ENCODE measurements at regions not wholly inside any gene's neighbourhood (a gene's known extent, or its start where the extent isn't known, plus 50 kb on each side); places are given as distances from the start of the nearest gene placed in this dataset.
A peak's percentile ranks its signal among the peaks of the same experiment; 100 is the strongest.
"Not testable (repeated sequence)": the region's sequence is repeated elsewhere in the genome, so short reads cannot be mapped to it uniquely, and the experiment has no call there.

DNA sequence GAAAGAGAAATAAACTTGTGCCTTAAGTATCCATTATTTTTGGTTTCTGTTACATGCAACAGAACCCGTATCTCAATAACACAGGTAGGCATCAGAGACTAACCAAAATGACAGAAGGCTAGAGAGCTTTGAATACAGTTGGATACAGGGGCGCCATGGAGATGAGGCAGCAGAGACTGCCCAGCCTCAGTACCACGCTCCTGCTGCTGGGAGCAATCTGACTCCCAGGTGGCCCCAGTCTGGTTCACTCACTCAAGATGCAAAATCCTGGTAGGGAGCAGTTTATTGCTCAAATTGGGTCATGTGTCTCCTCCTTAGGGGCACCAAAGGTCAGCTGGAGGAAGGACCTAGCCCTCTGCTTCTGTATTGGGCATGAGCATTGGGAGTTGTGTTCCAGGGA, 218.9 kb downstream of the USP22 start:
- DNase-seq: no peak
- no peaks in the 10 kb centered on the region for H3K27me3 ChIP-seq (ENCODE audit: control insufficient read depth, insufficient read depth, low read length)

DNA sequence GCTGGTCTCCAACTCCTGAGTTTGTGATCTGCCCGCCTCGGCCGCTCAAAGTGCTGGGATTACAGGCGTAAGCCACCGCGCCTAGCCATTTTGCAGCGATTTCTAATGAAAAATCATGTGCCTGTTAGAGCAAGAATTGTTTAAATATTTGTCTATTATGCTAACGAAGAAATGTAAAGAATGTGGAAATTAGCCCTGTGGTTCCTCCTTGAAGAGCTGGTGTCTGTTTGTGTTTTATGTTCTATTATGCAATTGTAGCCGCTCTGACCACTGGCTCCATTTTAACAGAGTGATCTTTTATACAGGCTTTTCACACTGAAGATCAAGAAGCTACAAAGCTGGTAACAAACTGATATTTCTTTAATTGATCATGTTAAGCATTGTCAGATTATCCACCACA, 217.3 kb downstream of the USP22 start:
- no peak for DNase-seq
- H3K36me3 ChIP-seq (replicated peaks; ENCODE audit: control insufficient read depth, insufficient read depth, low read length): no peaks in the 10 kb centered on the region
- H3K27me3 ChIP-seq (ENCODE audit: control insufficient read depth, insufficient read depth, low read length): no peaks in the 10 kb centered on the region
- no peak overlapping the region for H3K4me3 ChIP-seq (ENCODE audit: insufficient read depth, low read depth, low read length)

More for the DNA sequence above, 218.9 kb downstream of the USP22 start:
- H3K4me3 ChIP-seq (ENCODE audit: insufficient read depth, low read depth, low read length): no peak overlapping the region
- no peaks in the 10 kb centered on the region for H3K36me3 ChIP-seq (replicated peaks; ENCODE audit: control insufficient read depth, insufficient read depth, low read length)

DNA sequence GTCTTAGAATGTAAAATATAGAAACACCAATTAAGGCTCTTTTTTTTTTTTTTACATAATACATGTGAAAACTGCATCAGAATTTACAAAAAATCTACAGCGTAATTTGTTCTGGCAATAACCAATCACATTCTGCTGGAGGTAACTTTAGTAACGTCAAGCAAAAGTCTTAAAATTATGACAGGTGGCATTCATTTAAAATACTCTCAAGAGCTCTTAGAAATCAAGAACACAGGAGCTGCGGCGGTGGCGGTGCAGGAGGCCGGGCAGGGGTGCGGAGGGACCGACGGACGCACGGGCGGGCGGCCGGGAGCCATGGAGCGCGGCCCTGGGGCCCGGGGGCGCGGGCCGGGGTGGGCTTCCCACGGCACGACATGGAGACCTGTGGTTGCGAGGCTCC, 202.4 kb downstream of the USP22 start:
- H3K4me3 ChIP-seq (ENCODE audit: insufficient read depth, low read depth, low read length); H3K36me3 ChIP-seq (replicated peaks; ENCODE audit: control insufficient read depth, insufficient read depth, low read length); DNase-seq: not testable (repeated sequence)
- H3K27me3 ChIP-seq (ENCODE audit: control insufficient read depth, insufficient read depth, low read length): peaks cover 14% of the 10 kb centered on the region

DNA sequence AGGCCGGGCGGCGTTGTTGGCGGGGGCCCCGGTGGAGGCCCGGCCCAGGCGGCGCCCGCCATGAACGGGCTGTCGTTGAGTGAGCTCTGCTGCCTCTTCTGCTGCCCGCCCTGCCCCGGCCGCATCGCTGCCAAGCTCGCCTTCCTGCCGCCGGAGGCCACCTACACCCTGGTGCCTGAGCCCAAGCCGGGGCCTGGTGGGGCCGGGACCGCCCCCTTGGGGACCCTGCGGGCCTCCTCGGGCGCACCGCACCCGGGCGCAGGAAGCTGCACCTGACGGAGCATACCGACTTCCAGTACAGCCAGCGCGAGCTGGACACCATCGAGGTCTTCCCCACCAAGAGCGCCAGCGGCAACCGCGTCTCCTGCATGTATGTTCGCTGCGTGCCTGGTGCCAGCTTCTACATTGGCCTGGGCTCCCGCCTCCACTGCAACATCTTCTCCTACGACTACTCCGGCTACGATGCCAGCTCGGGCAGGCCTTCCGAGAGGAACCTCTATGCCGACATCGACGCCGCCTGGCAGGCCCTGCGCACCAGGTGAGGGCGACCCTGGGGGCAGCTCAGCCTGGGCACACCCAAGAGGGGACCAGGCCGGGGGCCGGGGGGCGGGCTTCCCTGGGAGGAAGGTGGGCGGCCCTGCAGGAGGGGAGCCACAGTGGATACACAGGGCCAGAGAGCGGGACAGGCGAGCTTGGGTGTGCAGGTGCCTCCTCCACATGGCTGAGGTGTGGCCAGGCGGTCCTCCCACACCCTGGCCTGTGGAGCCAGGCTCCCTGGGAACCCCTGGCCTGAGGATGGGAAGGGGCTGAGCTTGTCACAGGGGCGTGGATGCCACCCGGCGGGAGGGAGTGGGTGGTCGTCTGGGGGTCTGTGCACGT, 201.6 kb downstream of the USP22 start:
- DNase-seq; H3K4me3 ChIP-seq (ENCODE audit: insufficient read depth, low read depth, low read length); H3K36me3 ChIP-seq (replicated peaks; ENCODE audit: control insufficient read depth, insufficient read depth, low read length): not testable (repeated sequence)
- H3K27me3 ChIP-seq (ENCODE audit: control insufficient read depth, insufficient read depth, low read length): peaks cover 14% of the 10 kb centered on the region

DNA sequence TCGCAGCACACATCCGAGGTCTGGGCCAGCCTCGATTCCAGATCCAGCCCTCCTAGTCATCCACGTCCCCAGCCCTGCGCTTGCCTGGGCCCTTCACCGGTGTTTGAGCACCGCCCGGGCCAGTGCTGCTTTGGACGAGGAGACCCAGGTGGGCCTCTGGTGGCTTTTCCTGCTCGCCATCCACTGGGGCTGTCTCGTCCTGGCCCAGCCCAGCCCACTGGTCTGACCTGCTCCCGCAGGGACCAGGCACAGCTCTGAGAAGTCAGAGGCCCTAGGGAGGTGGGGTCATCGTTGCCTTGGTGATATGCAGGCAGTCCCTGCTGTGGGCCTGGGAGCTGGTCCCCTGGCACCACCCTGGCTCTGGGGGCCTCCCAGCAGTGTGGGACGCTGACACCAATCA, 200.8 kb downstream of the USP22 start:
- peaks cover 14% of the 10 kb centered on the region for H3K27me3 ChIP-seq (ENCODE audit: control insufficient read depth, insufficient read depth, low read length)
- not testable (repeated sequence) for DNase-seq; H3K36me3 ChIP-seq (replicated peaks; ENCODE audit: control insufficient read depth, insufficient read depth, low read length); H3K4me3 ChIP-seq (ENCODE audit: insufficient read depth, low read depth, low read length)

GRCh38 chr17:20843261-20843660, 199.6 kb downstream of the USP22 start:
- H3K36me3 ChIP-seq (replicated peaks; ENCODE audit: control insufficient read depth, insufficient read depth, low read length); DNase-seq: not testable (repeated sequence)
- Histone ChIP-seq H3K27me3 (ENCODE audit: control insufficient read depth, insufficient read depth, low read length) (peaks cover 14% of the 10 kb centered on the region), H3K4me3 (ENCODE audit: insufficient read depth, low read depth, low read length) (peak overlapping the region; percentile 23)

- peaks cover 14% of the 10 kb centered on the region for H3K27me3 ChIP-seq (ENCODE audit: control insufficient read depth, insufficient read depth, low read length)
- peak overlapping the region; percentile 31 for H3K4me3 ChIP-seq (ENCODE audit: insufficient read depth, low read depth, low read length)
- peak; percentile 65 for DNase-seq
- H3K36me3 ChIP-seq (replicated peaks; ENCODE audit: control insufficient read depth, insufficient read depth, low read length): not testable (repeated sequence)
Observed at GRCh38 chr17:20843799-20844553, 198.8 kb downstream of the USP22 start.

GRCh38 chr17:20848869-20849443, 193.9 kb downstream of the USP22 start:
- peaks cover 17% of the 10 kb centered on the region for H3K27me3 ChIP-seq (ENCODE audit: control insufficient read depth, insufficient read depth, low read length)
- not testable (repeated sequence) for H3K36me3 ChIP-seq (replicated peaks; ENCODE audit: control insufficient read depth, insufficient read depth, low read length); DNase-seq; H3K4me3 ChIP-seq (ENCODE audit: insufficient read depth, low read depth, low read length)

DNA sequence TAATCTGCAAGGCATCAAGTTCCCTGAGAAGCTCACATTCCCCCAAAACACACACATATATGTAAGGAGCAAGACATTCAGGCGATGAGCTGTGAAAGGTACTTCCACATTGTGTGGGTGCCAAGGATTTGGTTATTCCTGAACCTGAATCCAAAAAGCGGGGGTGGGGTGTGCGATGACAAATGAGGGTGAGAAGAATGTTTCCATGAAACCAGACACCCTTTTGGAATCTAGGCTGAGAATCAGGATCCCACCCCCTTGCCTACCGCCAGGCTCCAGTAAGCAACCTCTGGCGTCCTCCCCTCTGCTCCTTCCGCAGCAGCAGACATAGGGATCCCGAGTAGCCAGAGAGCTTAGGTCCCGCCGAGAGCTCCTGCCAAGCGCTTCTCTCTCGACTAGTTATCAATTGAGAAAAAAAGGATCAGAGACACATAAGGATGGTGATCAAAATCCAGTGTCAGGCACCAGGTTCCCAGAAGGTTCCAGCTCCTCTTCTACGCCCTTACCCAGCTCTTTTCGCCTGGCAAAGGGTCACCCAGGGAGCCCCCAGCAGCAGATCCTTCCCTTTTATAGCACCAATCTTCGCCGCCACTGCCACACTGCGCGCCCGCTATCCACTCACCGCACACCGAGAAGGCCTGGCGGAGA, 191.1 kb downstream of the USP22 start:
- H3K36me3 ChIP-seq (replicated peaks; ENCODE audit: control insufficient read depth, insufficient read depth, low read length); DNase-seq: not testable (repeated sequence)
- Histone ChIP-seq H3K4me3 (ENCODE audit: insufficient read depth, low read depth, low read length) (peak overlapping the region; percentile 52), H3K27me3 (ENCODE audit: control insufficient read depth, insufficient read depth, low read length) (peaks cover 10% of the 10 kb centered on the region)

- peak overlapping the region; percentile 52 for H3K4me3 ChIP-seq (ENCODE audit: insufficient read depth, low read depth, low read length)
- no peak for DNase-seq
Observed at GRCh38 chr17:20852239-20852989, 190.4 kb downstream of the USP22 start.

GRCh38 chr17:20852990-20853370, 189.8 kb downstream of the USP22 start:
- Histone ChIP-seq H3K36me3 (replicated peaks; ENCODE audit: control insufficient read depth, insufficient read depth, low read length) (no peaks in the 10 kb centered on the region), H3K27me3 (ENCODE audit: control insufficient read depth, insufficient read depth, low read length) (peaks cover 10% of the 10 kb centered on the region), H3K4me3 (ENCODE audit: insufficient read depth, low read depth, low read length) (peak overlapping the region; percentile 52)
- no peak for DNase-seq

More at GRCh38 chr17:20852239-20852989, 190.4 kb downstream of the USP22 start:
- Histone ChIP-seq H3K36me3 (replicated peaks; ENCODE audit: control insufficient read depth, insufficient read depth, low read length) (no peaks in the 10 kb centered on the region), H3K27me3 (ENCODE audit: control insufficient read depth, insufficient read depth, low read length) (peaks cover 10% of the 10 kb centered on the region)

- H3K4me3 ChIP-seq (ENCODE audit: insufficient read depth, low read depth, low read length); H3K36me3 ChIP-seq (replicated peaks; ENCODE audit: control insufficient read depth, insufficient read depth, low read length); DNase-seq: not testable (repeated sequence)
- peaks cover 10% of the 10 kb centered on the region for H3K27me3 ChIP-seq (ENCODE audit: control insufficient read depth, insufficient read depth, low read length)
Observed at GRCh38 chr17:20855910-20856470, 186.8 kb downstream of the USP22 start.

- H3K27me3 ChIP-seq (ENCODE audit: control insufficient read depth, insufficient read depth, low read length); H3K4me3 ChIP-seq (ENCODE audit: insufficient read depth, low read depth, low read length); DNase-seq; H3K36me3 ChIP-seq (replicated peaks; ENCODE audit: control insufficient read depth, insufficient read depth, low read length): not testable (repeated sequence)
Observed at GRCh38 chr17:20866444-20867209, 176.2 kb downstream of the USP22 start.
